ENCODE measurements at regions not wholly inside any gene's neighbourhood (a gene's known extent, or its start where the extent isn't known, plus 50 kb on each side); places are given as distances from the start of the nearest gene placed in this dataset.
A peak's percentile ranks its signal among the peaks of the same experiment; 100 is the strongest.

DNA sequence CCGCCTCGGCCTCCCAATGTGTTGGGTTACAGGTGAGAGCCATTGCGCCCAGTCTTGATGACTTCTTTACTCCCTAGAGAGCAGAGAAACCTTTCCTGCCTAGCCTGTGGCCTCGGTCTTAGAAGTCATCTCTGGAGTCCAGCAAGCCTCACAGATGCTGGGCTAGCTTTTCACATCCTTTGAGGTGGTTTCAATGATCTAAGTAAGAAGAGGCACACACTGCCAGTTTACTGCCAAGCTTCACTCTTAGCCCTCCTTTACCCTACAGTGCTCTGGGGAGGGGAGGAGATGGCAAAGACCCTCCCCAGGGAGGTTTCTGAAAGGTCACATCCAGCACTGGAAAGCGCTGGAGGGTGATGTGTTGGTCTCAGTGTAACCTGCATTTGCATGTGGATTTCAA, 304.8 kb downstream of the PCNX1 start:
- Mint-ChIP-seq H3K27ac (ENCODE audit: unreplicated experiment) (no peak overlapping the region), H3K27me3 (ENCODE audit: low read depth) (no peaks in the 10 kb centered on the region), H3K9me3 (no peaks in the 10 kb centered on the region), H3K36me3 (ENCODE audit: low read depth) (no peaks in the 10 kb centered on the region), H3K4me3 (no peak overlapping the region), H3K4me1 (peaks cover 16% of the 10 kb centered on the region)
- TF ChIP-seq, protein P1, sequence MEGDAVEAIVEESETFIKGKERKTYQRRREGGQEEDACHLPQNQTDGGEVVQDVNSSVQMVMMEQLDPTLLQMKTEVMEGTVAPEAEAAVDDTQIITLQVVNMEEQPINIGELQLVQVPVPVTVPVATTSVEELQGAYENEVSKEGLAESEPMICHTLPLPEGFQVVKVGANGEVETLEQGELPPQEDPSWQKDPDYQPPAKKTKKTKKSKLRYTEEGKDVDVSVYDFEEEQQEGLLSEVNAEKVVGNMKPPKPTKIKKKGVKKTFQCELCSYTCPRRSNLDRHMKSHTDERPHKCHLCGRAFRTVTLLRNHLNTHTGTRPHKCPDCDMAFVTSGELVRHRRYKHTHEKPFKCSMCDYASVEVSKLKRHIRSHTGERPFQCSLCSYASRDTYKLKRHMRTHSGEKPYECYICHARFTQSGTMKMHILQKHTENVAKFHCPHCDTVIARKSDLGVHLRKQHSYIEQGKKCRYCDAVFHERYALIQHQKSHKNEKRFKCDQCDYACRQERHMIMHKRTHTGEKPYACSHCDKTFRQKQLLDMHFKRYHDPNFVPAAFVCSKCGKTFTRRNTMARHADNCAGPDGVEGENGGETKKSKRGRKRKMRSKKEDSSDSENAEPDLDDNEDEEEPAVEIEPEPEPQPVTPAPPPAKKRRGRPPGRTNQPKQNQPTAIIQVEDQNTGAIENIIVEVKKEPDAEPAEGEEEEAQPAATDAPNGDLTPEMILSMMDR (conservative IDR thresholded peaks at IDR 0.05) = no peak
- no peak for DNase-seq (ENCODE audit: low read depth, low spot score)

DNA sequence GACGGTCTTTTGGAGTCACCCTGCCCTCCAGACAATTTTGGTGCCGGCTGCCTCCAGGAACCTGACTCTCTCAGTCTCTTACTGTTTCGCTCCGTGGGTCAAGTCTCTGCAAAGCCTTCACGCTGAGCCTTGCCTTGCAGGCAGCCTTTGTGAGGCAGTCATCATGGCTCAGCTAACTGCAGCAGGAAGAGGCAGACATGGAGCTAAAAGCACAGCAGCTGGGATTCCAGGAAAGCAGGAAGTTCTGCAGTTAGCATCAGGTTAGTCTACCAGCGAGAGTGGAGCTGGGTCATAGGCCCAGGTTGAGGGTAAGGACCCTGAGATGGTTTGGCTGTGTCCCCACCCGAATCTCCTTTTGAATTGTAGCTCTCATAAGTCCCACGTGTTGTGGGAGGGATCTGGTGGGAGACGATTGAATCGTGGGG, 305.4 kb downstream of the PCNX1 start:
- Mint-ChIP-seq H3K27me3 (ENCODE audit: low read depth) (no peaks in the 10 kb centered on the region), H3K9me3 (no peaks in the 10 kb centered on the region), H3K27ac (ENCODE audit: unreplicated experiment) (peak overlapping the region; percentile 72), H3K4me1 (peaks cover 16% of the 10 kb centered on the region), H3K36me3 (ENCODE audit: low read depth) (no peaks in the 10 kb centered on the region), H3K4me3 (no peak overlapping the region)
- TF ChIP-seq, protein P1 (conservative IDR thresholded peaks at IDR 0.05) = no peak
- DNase-seq (ENCODE audit: low read depth, low spot score) = no peak

DNA sequence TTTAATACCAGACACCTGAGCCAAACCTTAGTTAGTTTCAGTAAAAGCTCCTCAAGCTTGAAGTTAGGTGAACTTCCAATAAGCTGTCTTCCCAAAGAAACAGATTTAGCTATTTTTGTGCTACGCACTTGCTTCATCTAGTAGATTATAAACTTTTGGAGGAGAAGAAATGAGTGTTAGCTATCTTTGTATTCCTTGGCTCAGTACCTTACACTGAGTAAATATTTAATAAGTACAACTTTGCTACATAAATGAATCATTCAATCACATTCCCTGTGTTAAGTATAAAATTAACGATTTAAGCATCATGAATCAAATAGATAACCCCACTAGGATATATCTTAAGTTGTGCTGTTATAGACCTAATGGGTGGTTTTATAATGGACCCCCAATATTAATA, 307.0 kb downstream of the PCNX1 start:
- no peaks in the 10 kb centered on the region for H3K27me3 Mint-ChIP-seq (ENCODE audit: low read depth)
- TF ChIP-seq, protein P1 (conservative IDR thresholded peaks at IDR 0.05) = no peak
- H3K27ac Mint-ChIP-seq (ENCODE audit: unreplicated experiment) = no peak overlapping the region
- H3K9me3 Mint-ChIP-seq = no peaks in the 10 kb centered on the region
- no peak overlapping the region for H3K4me3 Mint-ChIP-seq
- peaks cover 23% of the 10 kb centered on the region for H3K4me1 Mint-ChIP-seq
- DNase-seq (ENCODE audit: low read depth, low spot score) = no peak
- no peaks in the 10 kb centered on the region for H3K36me3 Mint-ChIP-seq (ENCODE audit: low read depth)

DNA sequence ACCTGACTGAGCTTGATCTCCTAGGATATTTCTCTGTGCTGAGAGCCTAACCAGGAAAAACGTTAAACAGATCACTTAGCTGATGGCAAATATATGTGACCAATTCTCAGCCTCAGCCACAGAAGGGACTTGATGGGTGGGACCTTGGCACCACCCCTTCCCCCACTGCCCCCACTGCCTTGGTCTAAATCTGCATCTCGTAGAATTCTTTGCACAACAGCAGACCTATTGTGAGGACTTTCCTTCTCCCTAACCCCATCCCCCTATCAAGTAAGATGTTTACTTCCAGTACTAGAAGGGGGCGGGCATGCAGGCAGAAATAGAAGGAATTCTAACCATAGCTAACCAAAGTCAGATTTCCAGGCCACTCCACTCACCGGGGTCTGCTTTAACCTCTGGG, 313.2 kb downstream of the PCNX1 start:
- DNase-seq (ENCODE audit: low read depth, low spot score) = no peak
- Mint-ChIP-seq H3K4me3 (no peak overlapping the region), H3K4me1 (peaks cover 21% of the 10 kb centered on the region), H3K9me3 (no peaks in the 10 kb centered on the region), H3K27me3 (ENCODE audit: low read depth) (no peaks in the 10 kb centered on the region), H3K36me3 (ENCODE audit: low read depth) (no peaks in the 10 kb centered on the region), H3K27ac (ENCODE audit: unreplicated experiment) (no peak overlapping the region)
- TF ChIP-seq, protein P1 (conservative IDR thresholded peaks at IDR 0.05) = no peak

DNA sequence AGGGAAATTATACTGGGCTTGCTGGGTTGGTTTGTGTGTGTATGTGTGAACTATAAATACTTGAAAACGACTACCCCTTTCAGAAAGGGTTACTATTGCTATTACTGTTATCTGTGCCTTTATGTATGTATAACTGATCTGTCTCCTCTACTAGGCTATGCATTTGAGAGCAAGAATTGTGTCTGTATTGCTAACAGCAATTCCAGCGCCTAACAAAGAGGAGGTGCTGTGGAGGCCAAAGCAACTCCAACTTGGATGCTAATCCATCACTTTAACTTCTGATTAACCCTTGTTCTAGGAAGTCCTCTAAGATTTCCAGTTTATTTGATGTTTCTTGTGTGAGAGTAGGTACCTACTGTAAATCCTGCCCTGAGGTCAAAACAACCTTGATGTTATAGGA, 313.9 kb downstream of the PCNX1 start:
- Mint-ChIP-seq H3K27ac (ENCODE audit: unreplicated experiment) (no peak overlapping the region), H3K4me1 (peaks cover 21% of the 10 kb centered on the region), H3K4me3 (no peak overlapping the region), H3K9me3 (no peaks in the 10 kb centered on the region), H3K36me3 (ENCODE audit: low read depth) (no peaks in the 10 kb centered on the region), H3K27me3 (ENCODE audit: low read depth) (no peaks in the 10 kb centered on the region)
- TF ChIP-seq, protein P1 (conservative IDR thresholded peaks at IDR 0.05) = no peak
- no peak for DNase-seq (ENCODE audit: low read depth, low spot score)

DNA sequence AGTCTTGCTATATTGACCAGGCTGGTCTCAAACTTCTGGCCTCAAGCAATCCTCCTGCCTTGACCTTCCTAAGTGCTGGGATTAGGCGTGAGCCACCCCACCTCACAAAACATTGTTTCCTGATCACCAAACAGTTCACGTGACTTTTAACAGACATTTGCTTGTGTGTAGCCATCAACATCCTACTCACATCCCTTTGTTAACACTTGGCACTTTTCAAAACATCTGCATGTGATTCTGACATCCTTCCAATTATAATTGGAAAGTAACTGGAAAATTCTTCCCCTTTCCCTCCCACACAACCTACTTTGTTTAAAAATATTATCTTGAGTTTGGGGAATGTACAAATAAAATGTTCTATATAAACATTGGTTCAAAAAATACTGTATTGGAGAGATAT, 317.9 kb downstream of the PCNX1 start:
- TF ChIP-seq, protein P1 (conservative IDR thresholded peaks at IDR 0.05) = no peak
- H3K4me3 Mint-ChIP-seq = no peak overlapping the region
- H3K27ac Mint-ChIP-seq (ENCODE audit: unreplicated experiment) = no peak overlapping the region
- DNase-seq (ENCODE audit: low read depth, low spot score) = no peak
- no peaks in the 10 kb centered on the region for H3K36me3 Mint-ChIP-seq (ENCODE audit: low read depth)
- peaks cover 8% of the 10 kb centered on the region for H3K9me3 Mint-ChIP-seq
- H3K27me3 Mint-ChIP-seq (ENCODE audit: low read depth) = no peaks in the 10 kb centered on the region
- peaks cover 28% of the 10 kb centered on the region for H3K4me1 Mint-ChIP-seq

Data from neural crest cell (in vitro differentiated cells).